H9 (cell line): ENCODE measurements at regions not wholly inside any gene's neighbourhood (a gene's known extent, or its start where the extent isn't known, plus 50 kb on each side); places are given as distances from the start of the nearest gene placed in this dataset.

ENCODE experiments used
- DNase-seq: peaks from one replicate; pipeline ENCODE4 v3.0.0-alpha.2; 2017
- H2AFZ ChIP-seq: one replicate; pipeline ENCODE4 v1.6.1; 2013; ENCODE audit warnings: mild to moderate bottlenecking, low read length, control low read depth, moderate library complexity
- H2AK5ac ChIP-seq: 2 replicates; pipeline ENCODE4 v1.6.1; 2013; ENCODE audit warnings: low read length, control low read depth, mixed read lengths; ENCODE audit not compliant: insufficient read length
- H2BK120ac ChIP-seq: one replicate; pipeline ENCODE4 v1.6.1; 2013; ENCODE audit warnings: low read depth, mild to moderate bottlenecking, low read length, control low read depth, inconsistent platforms; ENCODE audit not compliant: poor library complexity, severe bottlenecking
- H2BK12ac ChIP-seq: 2 replicates; pipeline ENCODE4 v1.6.1; 2013; ENCODE audit warnings: low read length, control low read depth, mixed read lengths, low read depth; ENCODE audit not compliant: insufficient read length
- H2BK15ac ChIP-seq: 2 replicates; pipeline ENCODE4 v1.6.1; 2013; ENCODE audit warnings: low read depth, low read length, control low read depth
- H2BK20ac ChIP-seq: one replicate; pipeline ENCODE4 v1.6.1; 2013; ENCODE audit warnings: low read depth, mild to moderate bottlenecking, low read length, control low read depth, inconsistent platforms; ENCODE audit not compliant: poor library complexity, severe bottlenecking
- H2BK5ac ChIP-seq: 2 replicates; pipeline ENCODE4 v1.6.1; 2013; ENCODE audit warnings: low read length, control low read depth, mixed read lengths; ENCODE audit not compliant: insufficient read length
- H3K14ac ChIP-seq: 2 replicates; pipeline ENCODE4 v1.6.1; 2013; ENCODE audit warnings: low read length, control low read depth; ENCODE audit not compliant: insufficient read depth
- H3K18ac ChIP-seq: 2 replicates; pipeline ENCODE4 v1.6.1; 2013; ENCODE audit warnings: low read depth, mild to moderate bottlenecking, mixed read lengths, low read length, control low read depth; ENCODE audit not compliant: insufficient read length
- H3K23ac ChIP-seq: 2 replicates; pipeline ENCODE4 v1.6.1; 2013; ENCODE audit warnings: low read length, control low read depth, mixed read lengths, low read depth; ENCODE audit not compliant: insufficient read length
- H3K23me2 ChIP-seq: 2 replicates; pipeline ENCODE4 v1.6.1; 2013; ENCODE audit warnings: low read depth, mild to moderate bottlenecking, mixed read lengths, low read length, control low read depth; ENCODE audit not compliant: insufficient read length, poor library complexity, severe bottlenecking
- H3K27ac ChIP-seq: 2 replicates; pipeline ENCODE4 v1.5.1; 2013; ENCODE audit warnings: low read length, control low read depth, mixed read lengths, low read depth; ENCODE audit not compliant: insufficient read length
- H3K27me3 ChIP-seq: 2 replicates; pipeline ENCODE4 v1.6.1; 2013; ENCODE audit warnings: low read length, control low read depth, inconsistent platforms; ENCODE audit not compliant: insufficient read depth
- H3K4ac ChIP-seq: 2 replicates; pipeline ENCODE4 v1.6.1; 2013; ENCODE audit warnings: low read depth, mild to moderate bottlenecking, control low read depth, inconsistent platforms, low read length, moderate library complexity
- H3K4me1 ChIP-seq: 2 replicates; pipeline ENCODE4 v1.6.1; 2013; ENCODE audit warnings: low read length, control low read depth, inconsistent platforms; ENCODE audit not compliant: insufficient read depth
- H3K4me2 ChIP-seq: 2 replicates; pipeline ENCODE4 v1.6.1; 2013; ENCODE audit warnings: low read length, control low read depth, mixed read lengths; ENCODE audit not compliant: insufficient read length, insufficient read depth
- H3K56ac ChIP-seq: 2 replicates; pipeline ENCODE4 v1.6.1; 2013; ENCODE audit warnings: low read depth, mild to moderate bottlenecking, mixed read lengths, low read length, control low read depth; ENCODE audit not compliant: insufficient read length
- H3K79me1 ChIP-seq: 2 replicates; pipeline ENCODE4 v1.6.1; 2013; ENCODE audit warnings: low read depth, mild to moderate bottlenecking, moderate library complexity, low read length, control low read depth, inconsistent platforms; ENCODE audit not compliant: insufficient read depth, poor library complexity, severe bottlenecking
- H3K79me2 ChIP-seq: 2 replicates; pipeline ENCODE4 v1.6.1; 2013; ENCODE audit warnings: low read length, control low read depth, inconsistent platforms; ENCODE audit not compliant: insufficient read depth
- H3K9ac ChIP-seq: 2 replicates; pipeline ENCODE4 v1.6.1; 2013; ENCODE audit warnings: low read length, control low read depth, mixed read lengths; ENCODE audit not compliant: insufficient read length; ENCODE audit errors: extremely low read depth
- H3K9me3 ChIP-seq: one replicate; pipeline ENCODE4 v1.6.1; 2013; ENCODE audit warnings: low read depth, low read length, inconsistent platforms; ENCODE audit not compliant: control insufficient read depth
- H3T11ph ChIP-seq: one replicate; pipeline ENCODE4 v1.6.1; 2013; ENCODE audit warnings: mild to moderate bottlenecking, low read length, control low read depth, inconsistent platforms
- H4K20me1 ChIP-seq: one replicate; pipeline ENCODE4 v1.6.1; 2013; ENCODE audit not compliant: control insufficient read depth, insufficient read length, insufficient read depth
- H4K5ac ChIP-seq: 2 replicates; pipeline ENCODE4 v1.6.1; 2013; ENCODE audit warnings: low read depth, mild to moderate bottlenecking, mixed read lengths, low read length, control low read depth; ENCODE audit not compliant: insufficient read length
- H4K8ac ChIP-seq: replicated peaks from 2 replicates; pipeline ENCODE4 v1.6.1; 2013; ENCODE audit warnings: low read length, control low read depth, mixed read lengths, low read depth; ENCODE audit not compliant: insufficient read length
- H4K91ac ChIP-seq: 2 replicates; pipeline ENCODE4 v1.6.1; 2013; ENCODE audit warnings: low read depth, mild to moderate bottlenecking, moderate library complexity, mixed read lengths, low read length, control low read depth; ENCODE audit not compliant: insufficient read length
- H3K27ac Mint-ChIP-seq, 3 experiments: 2 replicates in 2 of 3; 3 replicates in 1 of 3; pipeline ENCODE4 v1.8.0; 2020 to 2021; ENCODE audit warnings: mixed read lengths in 3 of 3, mild to moderate bottlenecking in 1 of 3, moderate library complexity in 1 of 3
- H3K27me3 Mint-ChIP-seq: 2 replicates; pipeline ENCODE4 v1.8.0; 2021; ENCODE audit warnings: low read depth, mild to moderate bottlenecking, moderate library complexity, mixed read lengths
- H3K36me3 Mint-ChIP-seq, 3 experiments: 2 replicates in 2 of 3; 3 replicates in 1 of 3; pipeline ENCODE4 v1.8.0; 2020 to 2021; ENCODE audit warnings: low read depth in 3 of 3, mixed read lengths in 3 of 3; ENCODE audit not compliant: insufficient read depth in 1 of 3
- H3K4me1 Mint-ChIP-seq, 2 experiments: 2 replicates each; pipeline ENCODE4 v1.8.0; 2020; ENCODE audit warnings: mixed read lengths in 2 of 2
- H3K4me3 Mint-ChIP-seq, 2 experiments: 2 replicates in 1 of 2; 3 replicates in 1 of 2; pipeline ENCODE4 v1.8.0; 2020 to 2021; ENCODE audit warnings: mild to moderate bottlenecking in 2 of 2, mixed read lengths in 2 of 2, moderate library complexity in 1 of 2
- H3K9me3 Mint-ChIP-seq, 2 experiments: 2 replicates in 1 of 2; 3 replicates in 1 of 2; pipeline ENCODE4 v1.8.0; 2020; ENCODE audit warnings: mild to moderate bottlenecking in 2 of 2, mixed read lengths in 2 of 2, moderate library complexity in 1 of 2
- CTCF ChIP-seq: fragments of 200-600 bp; sonication (generic); conservative IDR thresholded peaks from 3 replicates; pipeline ENCODE4 v1.8.0; 2021; ENCODE audit warnings: antibody characterized with exemption, mild to moderate bottlenecking
- WGBS: extraction: QIAGEN DNeasy Blood & Tissue Kit; methylation state at CpG from one replicate; pipeline ENCODE4 v1.1.7; 2013; ENCODE audit warnings: missing lambda C conversion rate, low lambda C conversion rate, mixed read lengths; ENCODE audit not compliant: insufficient read length; ENCODE audit errors: extremely low coverage; 5-methylcytosine and 5-hydroxymethylcytosine counted together

GRCh38 chr4:124019749-124020549 lies 623.4 kb downstream of the SPRY1 start:
- Mint-ChIP-seq H3K27ac (peak overlapping the region in 1 of 3 experiments; percentile 42; a peak in 1 of 7 replicates), H3K36me3 (no peaks in the 10 kb centered on the region; a peak in 1 of 7 replicates)
- no peaks in the 10 kb centered on the region for H3K23me2 ChIP-seq

More at GRCh38 chr4:124019749-124020549, 623.4 kb downstream of the SPRY1 start:
- Histone ChIP-seq H2AK5ac (no peak overlapping the region), H3T11ph (no peak overlapping the region), H3K4me2 (no peak overlapping the region), H4K91ac (no peak overlapping the region), H3K79me1 (no peaks in the 10 kb centered on the region), H2BK12ac (no peak overlapping the region), H3K9ac (no peak overlapping the region), H3K9me3 (no peaks in the 10 kb centered on the region), H3K4me1 (no peaks in the 10 kb centered on the region; the same call in 1 of the 2 replicates), H2BK5ac (no peak overlapping the region), H4K20me1 (no peaks in the 10 kb centered on the region), H4K8ac (no peak overlapping the region), H3K27ac (no peak overlapping the region), H2BK120ac (no peak overlapping the region), H3K23ac (no peak overlapping the region), H3K56ac (no peak overlapping the region), H3K4ac (no peak overlapping the region), H3K27me3 (no peaks in the 10 kb centered on the region), H2AFZ (no peak overlapping the region), H2BK15ac (no peak overlapping the region), H3K18ac (no peak overlapping the region), H2BK20ac (no peak overlapping the region), H4K5ac (no peak overlapping the region), H3K79me2 (no peaks in the 10 kb centered on the region), H3K14ac (no peak overlapping the region)
- peaks cover 0 to 4% of the 10 kb centered on the region in 2 experiments; a peak in 2 of 4 replicates for H3K4me1 Mint-ChIP-seq
- no peaks in the 10 kb centered on the region for H3K27me3 Mint-ChIP-seq
- no peak for DNase-seq
- WGBS = no CpG with 5 or more reads among the region's 4 CpGs
- no peak overlapping the region for H3K4me3 Mint-ChIP-seq
- H3K9me3 Mint-ChIP-seq = no peaks in the 10 kb centered on the region
- TF ChIP-seq CTCF = no peak
